Kidney glomerular epithelial cell (primary cell): ENCODE measurements at regions not wholly inside any gene's neighbourhood (a gene's known extent, or its start where the extent isn't known, plus 50 kb on each side); places are given as distances from the start of the nearest gene placed in this dataset.

Source experiments
- DNase-seq: peaks from one replicate; lab custom pipeline; 2025; lab: John Stamatoyannopoulos, UW

- no peak for DNase-seq
Observed at GRCh38 chr4:22874334-22874912, 181.7 kb downstream of the GBA3 start.

- DNase-seq, result no peak
Observed at GRCh38 chr4:22873899-22874298, 181.2 kb downstream of the GBA3 start.

GRCh38 chr4:22870847-22871449 lies 178.2 kb downstream of the GBA3 start:
- DNase-seq, result no peak

- DNase-seq, result no peak
Observed at GRCh38 chr4:22869235-22869634, 176.5 kb downstream of the GBA3 start.
